HG03175 (cell line): ENCODE measurements at regions not wholly inside any gene's neighbourhood (a gene's known extent, or its start where the extent isn't known, plus 50 kb on each side); places are given as distances from the start of the nearest gene placed in this dataset.
"Not testable (repeated sequence)": the region's sequence is repeated elsewhere in the genome, so short reads cannot be mapped to it uniquely, and the experiment has no call there.

ENCODE experiments used
- ATAC-seq: cut with Tn5 transposase; IDR thresholded peaks from one replicate; pipeline ENCODE4 v1.9.1; 2021; ENCODE audit warnings: mild to moderate bottlenecking, moderate library complexity; ENCODE audit not compliant: unreplicated experiment

- no peak for ATAC-seq
Measured at GRCh38 chr17:33927732-33928133, 327.4 kb upstream of the CCL2 start.

GRCh38 chr17:33929181-33929724 is 325.8 kb upstream of the CCL2 start:
- no peak for ATAC-seq

GRCh38 chr17:33931148-33931814 is 323.8 kb upstream of the CCL2 start:
- ATAC-seq = not testable (repeated sequence)

- ATAC-seq = no peak
Measured at GRCh38 chr17:33932996-33933395, 322.1 kb upstream of the CCL2 start.

GRCh38 chr17:33933576-33933975 is 321.5 kb upstream of the CCL2 start:
- ATAC-seq = no peak

- ATAC-seq = no peak
Measured at GRCh38 chr17:33934696-33935095, 320.4 kb upstream of the CCL2 start.

GRCh38 chr17:33935822-33936221 is 319.3 kb upstream of the CCL2 start:
- ATAC-seq = no peak

GRCh38 chr17:33936764-33937163 is 318.3 kb upstream of the CCL2 start:
- ATAC-seq = no peak

GRCh38 chr17:33939959-33940358 is 315.1 kb upstream of the CCL2 start:
- no peak for ATAC-seq

GRCh38 chr17:33940769-33941370 is 314.2 kb upstream of the CCL2 start:
- ATAC-seq = no peak

- no peak for ATAC-seq
Measured at GRCh38 chr17:33941744-33942143, 313.3 kb upstream of the CCL2 start.

GRCh38 chr17:33942414-33942813 is 312.7 kb upstream of the CCL2 start:
- ATAC-seq = no peak

GRCh38 chr17:33944412-33944811 is 310.7 kb upstream of the CCL2 start:
- ATAC-seq = no peak

- no peak for ATAC-seq
Measured at GRCh38 chr17:33944826-33945225, 310.3 kb upstream of the CCL2 start.

GRCh38 chr17:33945646-33946546 is 309.2 kb upstream of the CCL2 start:
- ATAC-seq = no peak

GRCh38 chr17:33947762-33948161 is 307.3 kb upstream of the CCL2 start:
- ATAC-seq = no peak

- no peak for ATAC-seq
Measured at GRCh38 chr17:33948309-33948708, 306.8 kb upstream of the CCL2 start.

- no peak for ATAC-seq
Measured at GRCh38 chr17:33949100-33949499, 306.0 kb upstream of the CCL2 start.

GRCh38 chr17:33950061-33950460 is 305.0 kb upstream of the CCL2 start:
- no peak for ATAC-seq

- no peak for ATAC-seq
Measured at GRCh38 chr17:33952425-33952824, 302.7 kb upstream of the CCL2 start.

GRCh38 chr17:33954597-33954996 is 300.5 kb upstream of the CCL2 start:
- ATAC-seq = no peak

- ATAC-seq = no peak
Measured at GRCh38 chr17:33955461-33955860, 299.6 kb upstream of the CCL2 start.
